ENCODE measurements at regions not wholly inside any gene's neighbourhood (a gene's known extent, or its start where the extent isn't known, plus 50 kb on each side); places are given as distances from the start of the nearest gene placed in this dataset.

DNA sequence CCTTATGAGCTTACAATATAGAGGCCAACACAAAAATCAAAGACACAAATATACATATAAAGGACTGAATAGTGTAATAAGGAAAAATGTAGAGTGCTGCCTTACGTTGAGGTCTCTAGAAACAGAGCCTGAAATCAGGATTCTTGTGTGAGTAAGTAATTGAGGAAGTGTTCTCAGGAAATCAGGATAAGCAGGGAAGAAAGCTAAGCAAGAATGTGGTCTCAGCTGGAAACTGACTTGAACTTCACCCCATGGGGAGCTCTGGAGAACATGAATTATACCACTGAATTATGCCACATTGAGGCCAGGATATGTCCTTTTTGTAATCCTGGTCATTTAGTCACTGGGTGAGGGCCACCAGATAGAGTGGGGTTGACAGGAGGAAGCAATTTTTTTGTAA, 191.9 kb downstream of the ETV1 start:
- no peak overlapping the region for H3K4me3 ChIP-seq (replicated peaks; ENCODE audit: insufficient read depth, low read length)
- TF ChIP-seq, protein P1, sequence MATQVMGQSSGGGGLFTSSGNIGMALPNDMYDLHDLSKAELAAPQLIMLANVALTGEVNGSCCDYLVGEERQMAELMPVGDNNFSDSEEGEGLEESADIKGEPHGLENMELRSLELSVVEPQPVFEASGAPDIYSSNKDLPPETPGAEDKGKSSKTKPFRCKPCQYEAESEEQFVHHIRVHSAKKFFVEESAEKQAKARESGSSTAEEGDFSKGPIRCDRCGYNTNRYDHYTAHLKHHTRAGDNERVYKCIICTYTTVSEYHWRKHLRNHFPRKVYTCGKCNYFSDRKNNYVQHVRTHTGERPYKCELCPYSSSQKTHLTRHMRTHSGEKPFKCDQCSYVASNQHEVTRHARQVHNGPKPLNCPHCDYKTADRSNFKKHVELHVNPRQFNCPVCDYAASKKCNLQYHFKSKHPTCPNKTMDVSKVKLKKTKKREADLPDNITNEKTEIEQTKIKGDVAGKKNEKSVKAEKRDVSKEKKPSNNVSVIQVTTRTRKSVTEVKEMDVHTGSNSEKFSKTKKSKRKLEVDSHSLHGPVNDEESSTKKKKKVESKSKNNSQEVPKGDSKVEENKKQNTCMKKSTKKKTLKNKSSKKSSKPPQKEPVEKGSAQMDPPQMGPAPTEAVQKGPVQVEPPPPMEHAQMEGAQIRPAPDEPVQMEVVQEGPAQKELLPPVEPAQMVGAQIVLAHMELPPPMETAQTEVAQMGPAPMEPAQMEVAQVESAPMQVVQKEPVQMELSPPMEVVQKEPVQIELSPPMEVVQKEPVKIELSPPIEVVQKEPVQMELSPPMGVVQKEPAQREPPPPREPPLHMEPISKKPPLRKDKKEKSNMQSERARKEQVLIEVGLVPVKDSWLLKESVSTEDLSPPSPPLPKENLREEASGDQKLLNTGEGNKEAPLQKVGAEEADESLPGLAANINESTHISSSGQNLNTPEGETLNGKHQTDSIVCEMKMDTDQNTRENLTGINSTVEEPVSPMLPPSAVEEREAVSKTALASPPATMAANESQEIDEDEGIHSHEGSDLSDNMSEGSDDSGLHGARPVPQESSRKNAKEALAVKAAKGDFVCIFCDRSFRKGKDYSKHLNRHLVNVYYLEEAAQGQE (IDR thresholded peaks at IDR 0.05; ENCODE audit: insufficient replicate concordance, low read depth): no peak
- TF ChIP-seq SPI1 (IDR thresholded peaks at IDR 0.05; ENCODE audit: borderline replicate concordance, low read depth) (no peak), GABPA (IDR thresholded peaks at IDR 0.05; ENCODE audit: low read depth) (no peak), POLR2AphosphoS5 (IDR thresholded peaks at IDR 0.05; ENCODE audit: low read depth) (no peak)
- TF ChIP-seq, protein P2, sequence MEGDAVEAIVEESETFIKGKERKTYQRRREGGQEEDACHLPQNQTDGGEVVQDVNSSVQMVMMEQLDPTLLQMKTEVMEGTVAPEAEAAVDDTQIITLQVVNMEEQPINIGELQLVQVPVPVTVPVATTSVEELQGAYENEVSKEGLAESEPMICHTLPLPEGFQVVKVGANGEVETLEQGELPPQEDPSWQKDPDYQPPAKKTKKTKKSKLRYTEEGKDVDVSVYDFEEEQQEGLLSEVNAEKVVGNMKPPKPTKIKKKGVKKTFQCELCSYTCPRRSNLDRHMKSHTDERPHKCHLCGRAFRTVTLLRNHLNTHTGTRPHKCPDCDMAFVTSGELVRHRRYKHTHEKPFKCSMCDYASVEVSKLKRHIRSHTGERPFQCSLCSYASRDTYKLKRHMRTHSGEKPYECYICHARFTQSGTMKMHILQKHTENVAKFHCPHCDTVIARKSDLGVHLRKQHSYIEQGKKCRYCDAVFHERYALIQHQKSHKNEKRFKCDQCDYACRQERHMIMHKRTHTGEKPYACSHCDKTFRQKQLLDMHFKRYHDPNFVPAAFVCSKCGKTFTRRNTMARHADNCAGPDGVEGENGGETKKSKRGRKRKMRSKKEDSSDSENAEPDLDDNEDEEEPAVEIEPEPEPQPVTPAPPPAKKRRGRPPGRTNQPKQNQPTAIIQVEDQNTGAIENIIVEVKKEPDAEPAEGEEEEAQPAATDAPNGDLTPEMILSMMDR (IDR thresholded peaks at IDR 0.05; ENCODE audit: insufficient read depth, low read length): no peak
- no peaks in the 10 kb centered on the region for H3K27me3 ChIP-seq (ENCODE audit: insufficient read depth, poor library complexity, severe bottlenecking)
- DNase-seq (ENCODE audit: low read depth in 1 of 2, low spot score in 1 of 2): no peak
- H3K27ac ChIP-seq (replicated peaks): no peak overlapping the region

DNA sequence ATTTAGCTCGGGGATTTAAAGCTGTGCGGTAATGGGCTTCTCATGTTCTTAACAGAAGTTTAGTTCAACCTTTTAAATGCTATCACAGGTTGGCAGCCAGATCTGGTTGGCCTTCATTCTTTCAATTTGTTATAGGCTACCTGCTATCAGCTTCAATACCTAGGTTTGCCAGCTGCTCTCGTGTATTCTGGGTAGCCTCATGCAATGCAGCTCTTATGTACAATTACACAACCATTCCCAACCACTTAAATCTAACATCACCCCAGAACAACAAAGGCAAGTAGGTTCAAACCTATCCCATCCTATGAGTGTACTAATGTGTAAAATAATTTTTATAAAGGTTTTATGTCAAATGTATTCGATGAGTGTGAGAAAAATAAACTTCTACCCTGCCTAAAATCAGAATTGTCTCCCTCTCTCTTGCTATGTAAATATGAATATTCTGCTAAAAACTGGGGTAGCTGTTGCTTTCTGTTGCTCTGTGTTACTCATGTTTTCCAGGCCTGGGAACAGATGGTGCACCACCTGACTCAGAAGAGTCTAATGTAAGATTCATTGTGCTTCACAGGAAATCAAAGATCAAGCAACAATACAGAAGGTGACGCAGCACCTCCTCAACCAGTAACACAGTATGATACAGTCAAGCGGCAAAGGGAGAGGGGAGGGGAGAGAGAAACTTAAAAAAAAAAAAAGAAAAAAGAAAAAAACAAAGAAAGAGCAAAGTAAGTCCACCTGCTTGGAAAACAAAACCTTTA, 188.6 kb downstream of the ETV1 start:
- no peak for DNase-seq (ENCODE audit: low read depth in 1 of 2, low spot score in 1 of 2)
- H3K27me3 ChIP-seq (ENCODE audit: insufficient read depth, poor library complexity, severe bottlenecking): no peaks in the 10 kb centered on the region
- no peak overlapping the region for H3K27ac ChIP-seq (replicated peaks)
- TF ChIP-seq, protein P1 (IDR thresholded peaks at IDR 0.05; ENCODE audit: insufficient replicate concordance, low read depth): no peak
- TF ChIP-seq GABPA (IDR thresholded peaks at IDR 0.05; ENCODE audit: low read depth) (no peak), SPI1 (IDR thresholded peaks at IDR 0.05; ENCODE audit: borderline replicate concordance, low read depth) (no peak), POLR2AphosphoS5 (IDR thresholded peaks at IDR 0.05; ENCODE audit: low read depth) (no peak)
- TF ChIP-seq, protein P2 (IDR thresholded peaks at IDR 0.05; ENCODE audit: insufficient read depth, low read length): no peak
- no peak overlapping the region for H3K4me3 ChIP-seq (replicated peaks; ENCODE audit: insufficient read depth, low read length)

DNA sequence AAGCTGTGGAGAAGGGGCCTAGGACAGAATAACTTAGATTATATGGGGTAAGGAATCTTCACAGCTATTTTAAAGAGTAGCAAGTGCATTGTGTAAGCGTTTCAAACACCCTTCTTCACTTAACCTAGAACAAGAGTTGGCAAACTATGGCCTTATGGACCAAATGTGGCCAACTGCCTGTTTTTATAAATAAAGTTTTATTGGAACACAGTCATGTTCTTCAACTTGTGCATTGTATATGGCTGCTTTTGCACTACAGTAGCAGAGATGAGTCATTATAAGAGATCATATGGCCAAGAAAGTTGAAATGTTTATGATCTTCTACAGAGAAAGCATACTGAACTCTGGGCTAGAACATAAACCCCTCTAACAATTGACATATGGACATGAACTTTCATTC, 187.8 kb downstream of the ETV1 start:
- DNase-seq (ENCODE audit: low read depth in 1 of 2, low spot score in 1 of 2): no peak
- TF ChIP-seq GABPA (IDR thresholded peaks at IDR 0.05; ENCODE audit: low read depth) (no peak), POLR2AphosphoS5 (IDR thresholded peaks at IDR 0.05; ENCODE audit: low read depth) (no peak)
- TF ChIP-seq, protein P1 (IDR thresholded peaks at IDR 0.05; ENCODE audit: insufficient replicate concordance, low read depth): no peak
- Histone ChIP-seq H3K27me3 (ENCODE audit: insufficient read depth, poor library complexity, severe bottlenecking) (no peaks in the 10 kb centered on the region), H3K4me3 (replicated peaks; ENCODE audit: insufficient read depth, low read length) (no peak overlapping the region), H3K27ac (replicated peaks) (no peak overlapping the region)
